ENCODE measurements at regions not wholly inside any gene's neighbourhood (a gene's known extent, or its start where the extent isn't known, plus 50 kb on each side); places are given as distances from the start of the nearest gene placed in this dataset.

- DNase-seq (ENCODE audit: extremely low spot score): no peak
- ChIA-PET CTCF (interaction anchor here (1.2 kb wide), 1 partner anchor 9 kb away, joined by 3 read pairs; no protein-coding TSS in a partner anchor), POLR2A (no interaction called here)
- TF ChIP-seq CTCF (IDR thresholded peaks at IDR 0.05; ENCODE audit: control extremely low read depth, extremely low read depth, low read depth, missing control alignments): no peak
These were observed 286.0 kb upstream of the B3GALT2 start for GRCh38 chr1:193472430-193472829.

- TF ChIP-seq CTCF (IDR thresholded peaks at IDR 0.05; ENCODE audit: control extremely low read depth, extremely low read depth, low read depth, missing control alignments): no peak
- DNase-seq (ENCODE audit: extremely low spot score): no peak
- POLR2A ChIA-PET: no interaction called here
- CTCF ChIA-PET: interaction anchor here (1.2 kb wide), 1 partner anchor 9 kb away, joined by 3 read pairs; no protein-coding TSS in a partner anchor
These were observed 285.6 kb upstream of the B3GALT2 start for GRCh38 chr1:193471981-193472380.

GRCh38 chr1:193463326-193463932 is 277.0 kb upstream of the B3GALT2 start:
- no peak for DNase-seq (ENCODE audit: extremely low spot score)
- no peak for TF ChIP-seq CTCF (IDR thresholded peaks at IDR 0.05; ENCODE audit: control extremely low read depth, extremely low read depth, low read depth, missing control alignments)
- ChIA-PET CTCF (no interaction called here), POLR2A (no interaction called here)

GRCh38 chr1:193462629-193463320 is 276.4 kb upstream of the B3GALT2 start:
- ChIA-PET POLR2A (no interaction called here), CTCF (no interaction called here)
- no peak for TF ChIP-seq CTCF (IDR thresholded peaks at IDR 0.05; ENCODE audit: control extremely low read depth, extremely low read depth, low read depth, missing control alignments)
- DNase-seq (ENCODE audit: extremely low spot score): no peak

GRCh38 chr1:193458628-193459027 is 272.2 kb upstream of the B3GALT2 start:
- POLR2A ChIA-PET: no interaction called here

GRCh38 chr1:193457676-193458075 is 271.3 kb upstream of the B3GALT2 start:
- no peak for TF ChIP-seq CTCF (IDR thresholded peaks at IDR 0.05; ENCODE audit: control extremely low read depth, extremely low read depth, low read depth, missing control alignments)
- ChIA-PET POLR2A (no interaction called here), CTCF (interaction anchor here (1.3 kb wide), 1 partner anchor 10 kb away, joined by 4 read pairs; no protein-coding TSS in a partner anchor)
- DNase-seq (ENCODE audit: extremely low spot score): no peak

More at GRCh38 chr1:193458628-193459027, 272.2 kb upstream of the B3GALT2 start:
- CTCF ChIA-PET: interaction anchor here (1.3 kb wide), 1 partner anchor 9 kb away, joined by 4 read pairs; no protein-coding TSS in a partner anchor
- TF ChIP-seq CTCF (IDR thresholded peaks at IDR 0.05; ENCODE audit: control extremely low read depth, extremely low read depth, low read depth, missing control alignments): no peak
- no peak for DNase-seq (ENCODE audit: extremely low spot score)

Data from GM10248 (cell line).